Activated CD8-positive, alpha-beta memory T cell treated with anti-CD3 and anti-CD28 coated beads for 24 hours (primary cell): ENCODE measurements at regions not wholly inside any gene's neighbourhood (a gene's known extent, or its start where the extent isn't known, plus 50 kb on each side); places are given as distances from the start of the nearest gene placed in this dataset.
"Not testable (repeated sequence)": the region's sequence is repeated elsewhere in the genome, so short reads cannot be mapped to it uniquely, and the experiment has no call there.

Experiments
- DNase-seq: peaks from one replicate; pipeline ENCODE4 v3.0.0-alpha.2; 2020

- DNase-seq, result no peak
Observed at GRCh38 chr4:18684932-18685331, 663.4 kb upstream of the LCORL start.

DNA sequence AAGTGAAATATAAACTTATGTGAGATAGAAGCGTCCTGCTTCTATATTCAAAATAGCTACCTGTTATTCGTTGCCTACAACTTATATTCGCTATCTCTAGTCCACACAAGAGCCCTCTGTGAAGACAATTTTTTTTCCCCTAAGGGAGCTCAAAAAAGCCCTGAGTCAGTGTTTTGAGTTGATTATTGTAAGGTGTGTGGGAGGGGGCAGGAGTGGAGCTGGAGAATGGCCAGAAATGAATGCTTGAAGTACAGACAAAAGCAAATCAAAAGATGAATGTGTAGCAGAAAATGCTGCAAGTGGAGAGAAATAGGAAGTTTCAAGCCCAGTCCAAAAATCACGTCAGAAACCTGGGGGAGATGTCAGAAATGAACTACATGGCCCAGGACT, 655.0 kb upstream of the LCORL start:
- DNase-seq, result no peak

GRCh38 chr4:18675586-18676525, 654.3 kb upstream of the LCORL start:
- DNase-seq, result no peak

DNA sequence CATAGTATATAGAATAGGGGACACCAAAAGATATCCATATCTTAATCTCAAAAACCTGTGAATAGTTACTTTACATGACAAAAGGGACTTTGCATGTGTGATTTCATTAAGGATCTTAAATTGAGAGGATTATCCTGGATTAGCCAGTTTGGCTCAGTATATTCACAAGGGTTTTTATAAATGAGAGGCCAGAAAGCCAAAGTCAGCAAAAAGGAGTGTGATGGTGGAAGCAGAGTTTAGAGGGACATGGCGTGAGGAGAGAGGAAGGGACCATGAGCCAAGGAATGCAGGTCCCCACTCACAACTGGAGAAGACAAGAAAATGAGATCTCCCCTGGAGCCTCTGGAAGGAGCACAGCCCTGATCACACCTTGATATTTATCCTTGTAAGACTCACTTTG, 648.5 kb upstream of the LCORL start:
- DNase-seq, result no peak

GRCh38 chr4:18669390-18669789, 647.8 kb upstream of the LCORL start:
- no peak for DNase-seq

GRCh38 chr4:18666322-18666721, 644.8 kb upstream of the LCORL start:
- DNase-seq, result no peak

- no peak for DNase-seq
Observed at GRCh38 chr4:18664171-18664570, 642.6 kb upstream of the LCORL start.

- no peak for DNase-seq
Observed at GRCh38 chr4:18645351-18645750, 623.8 kb upstream of the LCORL start.

DNA sequence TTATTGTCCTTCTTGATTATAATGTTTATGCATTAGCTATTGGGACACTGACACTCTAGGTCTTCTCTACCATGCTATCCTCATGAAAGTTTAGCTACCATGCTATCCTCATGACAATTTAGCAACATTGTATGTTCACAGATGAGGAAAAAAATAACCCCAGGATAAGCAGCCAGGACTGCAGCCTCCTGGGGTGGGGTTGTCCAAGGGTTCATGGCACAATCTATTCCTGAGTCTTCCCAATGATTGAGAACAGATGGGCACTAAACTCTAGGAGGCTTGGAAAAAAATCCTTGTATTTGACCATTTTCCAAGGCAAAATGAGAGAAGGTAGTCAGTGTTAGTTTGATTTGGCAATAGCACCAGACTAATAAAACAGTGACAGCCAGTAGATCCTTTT, 619.8 kb upstream of the LCORL start:
- no peak for DNase-seq

GRCh38 chr4:18638031-18638430, 616.5 kb upstream of the LCORL start:
- DNase-seq, result no peak

- DNase-seq, result no peak
Observed at GRCh38 chr4:18636001-18636585, 614.5 kb upstream of the LCORL start.

GRCh38 chr4:18635531-18635930, 614.0 kb upstream of the LCORL start:
- DNase-seq, result no peak

DNA sequence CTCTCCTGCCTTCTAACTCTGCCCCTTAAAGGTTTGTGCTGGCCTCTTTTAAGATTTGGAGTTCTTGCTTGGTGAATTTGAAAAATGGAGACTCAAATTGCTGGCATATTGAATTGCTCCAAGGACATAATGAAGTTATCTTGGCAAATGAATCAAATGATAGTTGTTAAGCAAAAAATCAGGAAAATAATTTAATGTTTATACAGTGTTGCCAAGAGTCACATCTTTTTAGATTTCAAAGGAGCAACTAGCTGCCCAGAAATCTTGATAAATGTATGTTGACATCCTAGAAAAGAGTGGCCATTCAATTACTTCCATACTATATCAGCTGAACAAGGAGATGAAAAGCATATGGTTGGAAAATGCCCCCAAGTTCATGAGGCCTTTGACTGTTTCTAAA, 610.0 kb upstream of the LCORL start:
- no peak for DNase-seq

GRCh38 chr4:18630218-18631110, 608.9 kb upstream of the LCORL start:
- DNase-seq, result no peak

- DNase-seq, result no peak
Observed at GRCh38 chr4:18627447-18628005, 606.0 kb upstream of the LCORL start.

DNA sequence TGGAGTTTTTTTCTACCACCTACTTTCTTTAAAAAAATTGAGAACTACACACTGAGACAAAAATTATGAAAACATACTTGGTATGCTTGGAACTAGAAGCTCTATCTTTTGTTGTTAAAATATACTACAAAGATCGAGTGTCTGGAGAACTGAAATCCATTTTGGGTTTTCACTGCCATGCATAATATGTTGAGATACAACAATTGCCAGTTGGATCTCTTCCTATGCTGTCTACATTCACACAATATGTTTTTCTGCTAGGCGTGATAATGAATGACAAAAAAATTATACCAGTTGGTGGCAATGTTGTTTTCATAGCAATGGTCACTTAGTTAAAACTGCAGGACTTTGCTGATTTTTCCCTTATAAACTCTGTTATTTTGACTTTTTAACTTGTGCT, 605.4 kb upstream of the LCORL start:
- DNase-seq, result no peak

- DNase-seq, result no peak
Observed at GRCh38 chr4:18626366-18626765, 604.8 kb upstream of the LCORL start.

DNA sequence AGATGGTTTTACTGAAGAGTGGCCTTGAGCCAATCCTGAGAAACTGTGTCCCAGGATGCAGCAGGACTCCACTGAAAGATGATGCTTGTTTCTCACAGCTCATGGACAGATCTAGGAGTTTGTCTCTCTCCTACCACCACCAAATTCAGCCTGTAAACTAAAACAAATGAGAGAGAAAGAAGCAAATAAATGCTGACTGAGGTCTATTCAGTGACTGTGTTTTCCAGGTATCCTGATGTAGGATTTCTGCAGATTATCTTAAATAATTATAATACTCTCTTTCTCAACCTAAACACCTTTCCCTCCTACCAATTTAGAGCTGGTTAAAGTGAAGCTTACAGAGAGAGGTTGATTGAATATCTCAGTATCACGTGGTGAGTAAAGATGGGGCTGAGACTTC, 599.6 kb upstream of the LCORL start:
- no peak for DNase-seq

- no peak for DNase-seq
Observed at GRCh38 chr4:18616720-18617119, 595.2 kb upstream of the LCORL start.

- no peak for DNase-seq
Observed at GRCh38 chr4:18611026-18611425, 589.5 kb upstream of the LCORL start.

DNA sequence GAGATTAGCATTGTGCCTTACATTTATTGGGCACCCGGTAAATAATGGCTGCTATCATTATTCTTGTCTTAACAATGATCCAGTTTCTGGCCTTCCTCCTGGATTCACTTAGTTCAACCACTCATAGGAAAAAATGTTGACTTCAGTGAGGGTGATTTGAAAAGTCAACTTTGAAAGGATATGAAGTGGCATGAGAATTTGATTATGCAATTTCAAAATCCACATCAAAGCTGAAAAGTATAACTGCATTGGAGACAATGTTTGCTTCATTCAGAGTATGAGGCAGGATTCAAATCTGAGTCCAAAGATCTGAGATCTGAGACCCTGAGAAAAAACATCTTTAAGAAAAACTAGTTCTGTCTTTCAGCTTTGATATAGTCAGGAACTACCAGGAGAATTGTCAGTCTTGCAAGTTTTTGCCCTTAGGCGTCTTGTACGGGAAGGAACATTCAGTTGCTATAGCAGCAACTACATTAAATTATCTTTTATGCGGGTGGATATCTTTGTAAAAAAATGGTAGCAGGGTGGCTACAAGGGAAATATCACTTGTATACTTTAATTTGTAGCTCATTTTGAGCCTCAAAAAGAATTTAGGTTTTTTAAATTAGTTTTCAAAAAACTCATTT, 587.5 kb upstream of the LCORL start:
- DNase-seq, result no peak

DNA sequence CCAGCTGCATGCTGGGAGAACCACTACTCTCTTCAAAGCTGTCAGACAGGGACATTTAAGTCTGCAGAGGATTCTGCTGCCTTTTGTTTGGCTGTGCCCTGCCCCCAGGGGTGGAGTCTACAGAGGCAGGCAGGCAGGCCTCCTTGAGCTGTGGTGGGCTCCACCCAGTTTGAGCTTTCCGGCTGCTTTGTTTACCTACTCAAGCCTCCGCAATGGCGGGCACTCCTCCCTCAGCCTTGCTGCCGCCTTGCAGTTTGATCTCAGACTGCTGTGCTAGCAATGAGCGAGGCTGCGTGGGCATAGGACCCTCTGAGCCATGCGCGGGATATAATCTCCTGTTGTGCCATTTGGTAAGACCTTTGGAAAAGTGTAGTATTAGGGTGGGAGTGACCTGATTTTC, 581.1 kb upstream of the LCORL start:
- DNase-seq, result not testable (repeated sequence)
